ENCODE measurements at regions not wholly inside any gene's neighbourhood (a gene's known extent, or its start where the extent isn't known, plus 50 kb on each side); places are given as distances from the start of the nearest gene placed in this dataset.

- in situ Hi-C loops (cut with HindIII; ENCODE audit: low pct_unique_long_range_greater_than_20kb, low sequenced_read_pairs): no loop called here
These were observed 75.8 kb downstream of the CCDC34 start for GRCh38 chr11:27287205-27287604.

GRCh38 chr11:27285761-27286160, 77.3 kb downstream of the CCDC34 start:
- no peak for DNase-seq (ENCODE audit: low read depth, low spot score)
- in situ Hi-C loops (cut with HindIII; ENCODE audit: low pct_unique_long_range_greater_than_20kb, low sequenced_read_pairs): no loop called here

More at GRCh38 chr11:27287205-27287604, 75.8 kb downstream of the CCDC34 start:
- DNase-seq (ENCODE audit: low read depth, low spot score): no peak

- in situ Hi-C loops (cut with HindIII; ENCODE audit: low pct_unique_long_range_greater_than_20kb, low sequenced_read_pairs): no loop called here
- DNase-seq (ENCODE audit: low read depth, low spot score): no peak
These were observed 80.2 kb downstream of the CCDC34 start for GRCh38 chr11:27282806-27283205.

- in situ Hi-C loops (cut with HindIII; ENCODE audit: low pct_unique_long_range_greater_than_20kb, low sequenced_read_pairs): no loop called here
- DNase-seq (ENCODE audit: low read depth, low spot score): no peak
These were observed 81.0 kb downstream of the CCDC34 start for GRCh38 chr11:27281740-27282590.

DNA sequence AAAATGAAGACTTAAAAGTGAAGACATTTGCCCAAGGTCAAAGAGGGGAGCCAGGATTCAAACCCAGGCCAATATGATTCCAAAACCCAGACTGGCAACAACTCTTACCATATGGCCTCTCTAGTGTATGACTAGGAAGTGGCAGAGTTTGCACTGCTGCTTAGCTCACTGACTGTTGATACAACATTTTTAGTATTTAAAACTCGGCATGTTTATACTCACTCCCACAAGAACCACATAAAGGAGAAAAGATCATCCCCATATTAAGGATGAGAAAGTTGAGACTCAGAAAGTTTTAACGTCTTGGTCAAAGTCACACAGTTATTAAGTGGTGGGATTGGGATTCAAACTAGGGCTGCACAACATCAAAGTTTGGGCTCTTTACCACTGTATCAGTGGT, 81.7 kb downstream of the CCDC34 start:
- in situ Hi-C loops (cut with HindIII; ENCODE audit: low pct_unique_long_range_greater_than_20kb, low sequenced_read_pairs): no loop called here
- no peak for DNase-seq (ENCODE audit: low read depth, low spot score)

GRCh38 chr11:27280140-27280539, 82.9 kb downstream of the CCDC34 start:
- in situ Hi-C loops (cut with HindIII; ENCODE audit: low pct_unique_long_range_greater_than_20kb, low sequenced_read_pairs): no loop called here

DNA sequence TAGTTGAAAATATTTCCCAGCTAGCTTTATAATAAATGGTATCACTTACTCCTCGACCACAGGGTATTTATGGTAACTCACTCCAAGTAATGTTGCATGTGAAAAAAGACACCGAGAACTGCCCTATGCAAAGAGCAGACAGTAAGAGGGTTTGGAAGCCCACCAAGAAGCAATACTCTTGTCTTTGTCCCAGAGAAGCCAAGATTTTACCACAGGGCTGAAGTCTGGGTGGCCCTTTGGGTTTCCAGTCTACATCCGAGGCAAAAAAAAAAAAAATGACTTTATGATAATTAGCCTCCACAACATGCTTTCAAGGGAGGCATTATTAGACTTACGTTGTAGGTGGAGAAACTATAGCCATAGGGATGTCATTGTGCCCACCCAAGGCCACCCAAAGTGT, 83.6 kb downstream of the CCDC34 start:
- DNase-seq (ENCODE audit: low read depth, low spot score): no peak
- in situ Hi-C loops (cut with HindIII; ENCODE audit: low pct_unique_long_range_greater_than_20kb, low sequenced_read_pairs): no loop called here

More at GRCh38 chr11:27280140-27280539, 82.9 kb downstream of the CCDC34 start:
- no peak for DNase-seq (ENCODE audit: low read depth, low spot score)

- in situ Hi-C loops (cut with HindIII; ENCODE audit: low pct_unique_long_range_greater_than_20kb, low sequenced_read_pairs): no loop called here
- no peak for DNase-seq (ENCODE audit: low read depth, low spot score)
These were observed 85.2 kb downstream of the CCDC34 start for GRCh38 chr11:27277843-27278242.

GRCh38 chr11:27276141-27276540, 86.9 kb downstream of the CCDC34 start:
- in situ Hi-C loops (cut with HindIII; ENCODE audit: low pct_unique_long_range_greater_than_20kb, low sequenced_read_pairs): no loop called here
- DNase-seq (ENCODE audit: low read depth, low spot score): no peak

DNA sequence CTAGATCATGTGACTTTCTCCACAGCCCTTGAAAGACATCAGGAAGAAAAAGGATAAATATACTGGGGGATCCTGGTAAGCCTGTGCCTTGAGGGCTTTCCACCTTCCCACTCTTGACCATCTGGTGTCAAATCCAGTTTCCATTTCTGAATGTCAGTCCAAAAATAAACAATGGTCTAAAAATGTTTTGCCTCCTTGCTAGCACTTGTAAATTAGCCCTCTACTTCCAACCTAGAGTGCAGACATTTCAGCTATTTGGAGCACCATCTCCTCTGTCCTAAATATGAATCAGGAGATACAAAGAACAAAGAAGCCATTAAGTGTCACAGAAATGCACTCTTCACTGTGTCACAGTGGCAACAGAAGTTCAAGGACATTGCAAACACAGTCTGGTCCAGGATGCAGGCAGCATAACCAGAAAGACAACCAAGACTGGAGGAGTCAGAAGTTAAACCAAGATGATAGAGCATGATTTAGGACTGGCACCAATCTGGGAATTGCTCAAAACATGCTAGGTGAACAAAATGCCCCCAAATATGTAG, 88.1 kb downstream of the CCDC34 start:
- no peak for DNase-seq (ENCODE audit: low read depth, low spot score)
- in situ Hi-C loops (cut with HindIII; ENCODE audit: low pct_unique_long_range_greater_than_20kb, low sequenced_read_pairs): no loop called here

DNA sequence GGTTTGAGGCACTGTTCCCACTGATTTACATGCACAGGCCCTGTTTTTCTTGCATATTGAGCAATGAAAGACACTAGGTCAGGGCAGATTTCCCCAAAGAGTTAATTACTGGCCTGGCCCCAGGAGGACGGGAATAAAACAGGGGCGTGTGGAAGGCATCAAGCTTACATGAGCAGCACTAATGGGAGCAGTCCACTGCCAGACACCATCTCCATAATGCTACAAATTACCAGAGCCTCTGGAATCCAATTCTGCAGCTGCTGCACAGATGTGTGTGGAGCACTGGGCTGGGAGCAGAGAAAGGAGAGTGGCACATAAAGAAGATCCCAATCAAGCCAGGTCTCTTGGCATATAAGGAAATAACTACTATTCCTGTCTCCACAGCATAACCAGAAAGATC, 96.9 kb downstream of the CCDC34 start:
- in situ Hi-C loops (cut with HindIII; ENCODE audit: low pct_unique_long_range_greater_than_20kb, low sequenced_read_pairs): no loop called here
- DNase-seq (ENCODE audit: low read depth, low spot score): no peak

DNA sequence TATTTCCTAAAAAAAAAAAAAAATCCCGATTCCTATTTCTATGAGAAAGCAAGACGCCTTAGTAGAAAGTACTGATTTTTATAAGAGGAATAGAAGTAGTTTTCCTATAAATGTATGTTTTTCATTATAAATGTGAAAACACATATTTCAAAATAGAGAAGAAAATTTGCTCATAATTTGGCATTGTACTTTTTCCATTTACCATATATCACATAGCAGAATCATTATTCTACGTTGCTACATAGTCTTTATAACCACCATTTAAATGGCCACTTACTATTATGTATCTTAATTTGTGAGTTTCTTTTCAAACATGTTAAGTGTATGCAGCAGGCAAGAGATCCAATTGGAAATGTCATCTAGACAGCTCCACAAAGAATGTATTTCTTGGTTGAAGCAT, 99.0 kb downstream of the CCDC34 start:
- in situ Hi-C loops (cut with HindIII; ENCODE audit: low pct_unique_long_range_greater_than_20kb, low sequenced_read_pairs): no loop called here
- no peak for DNase-seq (ENCODE audit: low read depth, low spot score)

GRCh38 chr11:27263046-27263445, 100.0 kb downstream of the CCDC34 start:
- in situ Hi-C loops (cut with HindIII; ENCODE audit: low pct_unique_long_range_greater_than_20kb, low sequenced_read_pairs): no loop called here
- DNase-seq (ENCODE audit: low read depth, low spot score): no peak

- in situ Hi-C loops (cut with HindIII; ENCODE audit: low pct_unique_long_range_greater_than_20kb, low sequenced_read_pairs): no loop called here
- DNase-seq (ENCODE audit: low read depth, low spot score): no peak
These were observed 107.6 kb downstream of the CCDC34 start for GRCh38 chr11:27255447-27255828.

- in situ Hi-C loops (cut with HindIII; ENCODE audit: low pct_unique_long_range_greater_than_20kb, low sequenced_read_pairs): no loop called here
- DNase-seq (ENCODE audit: low read depth, low spot score): no peak
These were observed 108.1 kb downstream of the CCDC34 start for GRCh38 chr11:27254744-27255446.

GRCh38 chr11:27253224-27253623, 109.8 kb downstream of the CCDC34 start:
- DNase-seq (ENCODE audit: low read depth, low spot score): no peak

GRCh38 chr11:27250867-27251665, 111.9 kb downstream of the CCDC34 start:
- in situ Hi-C loops (cut with HindIII; ENCODE audit: low pct_unique_long_range_greater_than_20kb, low sequenced_read_pairs): no loop called here
- DNase-seq (ENCODE audit: low read depth, low spot score): no peak

More at GRCh38 chr11:27253224-27253623, 109.8 kb downstream of the CCDC34 start:
- in situ Hi-C loops (cut with HindIII; ENCODE audit: low pct_unique_long_range_greater_than_20kb, low sequenced_read_pairs): no loop called here
